Transverse colon (tissue), 3 donors: ENCODE measurements at regions not wholly inside any gene's neighbourhood (a gene's known extent, or its start where the extent isn't known, plus 50 kb on each side); places are given as distances from the start of the nearest gene placed in this dataset.

Experiments
- CTCF ChIP-seq, 5 experiments: fragments of 200-600 bp in 3 of 5; fragments of 450-650 bp in 2 of 5; sonication (generic) in 3 of 5; IDR thresholded peaks; 1 replicate in 2 of 5; 2 replicates in 3 of 5; pipeline ENCODE4 v1.5.1; 2016 to 2017; ENCODE audit warnings: antibody characterized with exemption in 5 of 5, inconsistent platforms in 3 of 5, mild to moderate bottlenecking in 2 of 5, moderate library complexity in 1 of 5
- EP300 ChIP-seq: sonication (generic); formaldehyde crosslinking; IDR thresholded peaks from one replicate; pipeline ENCODE4 v1.6.1; 2017; ENCODE audit warnings: antibody characterized with exemption, low read depth

GRCh38 chr9:135373820-135374219 is 105.8 kb upstream of the PPP1R26 start:
- no peak for TF ChIP-seq CTCF (IDR thresholded peaks at IDR 0.05)
- no peak for TF ChIP-seq EP300
